Colonic mucosa (tissue), 4 donors: ENCODE measurements at regions not wholly inside any gene's neighbourhood (a gene's known extent, or its start where the extent isn't known, plus 50 kb on each side); places are given as distances from the start of the nearest gene placed in this dataset.

Source experiments
- DNase-seq: peaks from one replicate; pipeline ENCODE4 v3.0.0-alpha.2; 2020
- H3K27ac ChIP-seq: fragments of 200-600 bp; one replicate; pipeline ENCODE4 v1.8.0; 2021
- H3K27me3 ChIP-seq: fragments of 200-600 bp; one replicate; pipeline ENCODE4 v1.8.0; 2021
- H3K36me3 ChIP-seq: fragments of 200-600 bp; one replicate; pipeline ENCODE4 v1.8.0; 2021
- H3K4me1 ChIP-seq: fragments of 200-600 bp; one replicate; pipeline ENCODE4 v1.8.0; 2021; ENCODE audit warnings: mild to moderate bottlenecking
- H3K4me3 ChIP-seq: fragments of 200-600 bp; one replicate; pipeline ENCODE4 v1.8.0; 2021
- H3K9ac ChIP-seq, 2 donors: one replicate each; pipeline ENCODE4 v1.7.0; 2013; ENCODE audit warnings: control low read depth in 2 of 2, low read depth in 2 of 2, low read length in 2 of 2
- H3K9me3 ChIP-seq: fragments of 200-600 bp; one replicate; pipeline ENCODE4 v1.8.0; 2021
- intact Hi-C: fragments of 100-400 bp; cut with DNase I; formaldehyde crosslinking; loops from one replicate; pipeline ENCODE4 v1.14.1; 2022
- TF ChIP-seq, protein P1 (sequence below): fragments of 200-600 bp; IDR thresholded peaks from one replicate; pipeline ENCODE4 v1.8.0; 2022; ENCODE audit warnings: antibody characterized with exemption, mild to moderate bottlenecking
- donor health status: healthy.
- donor health status: DM: no; HTN: no; CAD: no.
- donor health status: DM: no; HTN: no; CAD: no.

DNA sequence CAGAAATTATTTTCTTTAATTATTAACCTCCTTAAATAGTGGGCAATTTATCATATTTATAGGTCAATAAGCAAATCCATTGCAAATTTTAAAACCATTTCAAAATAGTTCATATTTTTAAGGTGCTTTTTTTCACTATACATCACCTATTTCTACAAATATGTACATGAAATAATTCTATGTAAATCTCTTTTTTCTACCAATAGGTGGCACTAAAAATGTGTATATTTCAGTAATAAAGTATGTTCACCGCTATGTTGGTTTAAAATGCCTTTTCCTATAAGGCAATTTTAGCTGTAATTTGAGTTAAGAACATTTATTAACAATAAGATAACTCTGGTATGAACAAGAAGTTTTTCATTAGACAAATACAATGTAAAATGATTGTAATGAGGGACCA, 672.2 kb downstream of the KCTD8 start:
- Histone ChIP-seq H3K27me3 (no peaks in the 10 kb centered on the region), H3K36me3 (no peaks in the 10 kb centered on the region), H3K4me1 (no peaks in the 10 kb centered on the region), H3K4me3 (no peak overlapping the region), H3K9ac (no peak overlapping the region), H3K27ac (no peak overlapping the region), H3K9me3 (no peaks in the 10 kb centered on the region)
- intact Hi-C loops, result no loop called here
- TF ChIP-seq, protein P1, sequence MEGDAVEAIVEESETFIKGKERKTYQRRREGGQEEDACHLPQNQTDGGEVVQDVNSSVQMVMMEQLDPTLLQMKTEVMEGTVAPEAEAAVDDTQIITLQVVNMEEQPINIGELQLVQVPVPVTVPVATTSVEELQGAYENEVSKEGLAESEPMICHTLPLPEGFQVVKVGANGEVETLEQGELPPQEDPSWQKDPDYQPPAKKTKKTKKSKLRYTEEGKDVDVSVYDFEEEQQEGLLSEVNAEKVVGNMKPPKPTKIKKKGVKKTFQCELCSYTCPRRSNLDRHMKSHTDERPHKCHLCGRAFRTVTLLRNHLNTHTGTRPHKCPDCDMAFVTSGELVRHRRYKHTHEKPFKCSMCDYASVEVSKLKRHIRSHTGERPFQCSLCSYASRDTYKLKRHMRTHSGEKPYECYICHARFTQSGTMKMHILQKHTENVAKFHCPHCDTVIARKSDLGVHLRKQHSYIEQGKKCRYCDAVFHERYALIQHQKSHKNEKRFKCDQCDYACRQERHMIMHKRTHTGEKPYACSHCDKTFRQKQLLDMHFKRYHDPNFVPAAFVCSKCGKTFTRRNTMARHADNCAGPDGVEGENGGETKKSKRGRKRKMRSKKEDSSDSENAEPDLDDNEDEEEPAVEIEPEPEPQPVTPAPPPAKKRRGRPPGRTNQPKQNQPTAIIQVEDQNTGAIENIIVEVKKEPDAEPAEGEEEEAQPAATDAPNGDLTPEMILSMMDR, result no peak
- DNase-seq, result no peak

DNA sequence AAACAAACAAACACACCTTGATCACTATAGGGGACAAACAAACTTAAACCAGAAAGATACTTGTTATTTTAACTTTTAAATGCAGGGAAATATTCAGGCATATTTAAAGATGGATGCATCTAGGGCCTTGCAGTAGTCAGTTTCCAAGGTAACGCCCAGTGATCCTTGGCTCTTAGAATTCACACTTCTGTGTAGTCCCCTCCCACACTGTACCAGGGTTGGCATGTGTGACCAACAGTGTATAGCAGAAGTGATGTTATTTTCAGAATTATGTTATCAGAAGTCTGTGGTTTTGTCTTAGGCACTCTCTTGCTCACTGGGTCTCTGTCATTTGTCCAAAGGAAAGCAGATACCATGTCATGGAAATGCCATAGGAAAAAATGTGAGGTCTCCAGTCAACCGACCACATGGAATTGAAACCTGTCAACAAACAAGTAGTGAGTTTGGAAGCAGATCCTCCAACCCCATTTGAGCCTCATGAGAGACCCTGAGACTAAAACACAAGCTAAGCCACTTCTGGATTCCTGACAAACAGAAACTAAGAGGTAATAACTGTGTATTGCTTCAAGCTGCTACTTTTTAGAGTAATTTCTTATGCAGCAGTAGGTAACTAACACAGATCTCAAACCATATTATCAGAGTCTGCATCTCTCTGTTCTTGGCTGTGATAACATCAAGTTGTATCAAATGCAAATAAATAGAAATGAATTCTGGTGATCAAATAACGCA, 670.3 kb downstream of the KCTD8 start:
- H3K27me3 ChIP-seq, result no peaks in the 10 kb centered on the region
- DNase-seq, result no peak
- no peak overlapping the region for H3K27ac ChIP-seq
- TF ChIP-seq, protein P1, result no peak
- H3K9me3 ChIP-seq, result no peaks in the 10 kb centered on the region
- intact Hi-C loops, result no loop called here
- H3K36me3 ChIP-seq, result no peaks in the 10 kb centered on the region
- H3K9ac ChIP-seq, result no peak overlapping the region
- H3K4me3 ChIP-seq, result no peak overlapping the region
- no peaks in the 10 kb centered on the region for H3K4me1 ChIP-seq

DNA sequence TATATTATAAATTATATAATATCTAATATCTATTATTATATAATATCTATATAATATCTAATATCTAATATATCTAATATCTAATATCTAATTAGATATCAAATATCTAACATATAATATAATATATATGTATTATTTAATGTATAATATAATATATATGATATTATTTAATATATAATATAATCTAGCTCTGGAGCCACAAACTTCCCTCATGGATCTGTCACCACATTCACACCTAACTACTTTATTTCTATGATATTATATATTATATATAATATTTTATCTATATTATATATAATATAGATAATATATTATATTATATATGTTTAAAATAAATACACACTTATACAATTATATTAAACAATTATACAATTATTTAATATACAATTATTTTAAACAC, 667.5 kb downstream of the KCTD8 start:
- no peak for DNase-seq
- Histone ChIP-seq H3K4me1 (no peaks in the 10 kb centered on the region), H3K9me3 (no peaks in the 10 kb centered on the region), H3K36me3 (no peaks in the 10 kb centered on the region), H3K27me3 (no peaks in the 10 kb centered on the region), H3K9ac (no peak overlapping the region), H3K4me3 (no peak overlapping the region), H3K27ac (no peak overlapping the region)
- TF ChIP-seq, protein P1, result no peak
- intact Hi-C loops, result no loop called here

DNA sequence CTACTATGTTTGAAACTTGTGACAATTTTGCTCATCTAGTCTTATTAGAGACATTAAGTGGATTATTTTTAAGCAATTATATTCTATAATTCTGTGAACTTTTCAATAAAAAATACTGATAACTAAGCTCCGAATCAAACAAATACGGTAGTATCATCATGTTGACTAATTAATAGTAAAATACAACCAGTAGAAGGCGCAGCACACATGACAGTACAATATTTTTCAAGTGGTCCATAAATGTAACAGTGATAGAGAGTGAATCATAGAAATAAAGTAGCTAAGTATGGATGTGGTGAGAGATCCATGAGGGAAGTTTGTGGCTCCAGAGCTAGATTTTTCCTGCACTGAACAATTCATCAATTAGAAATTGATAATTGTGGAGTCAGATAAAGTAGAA, 666.2 kb downstream of the KCTD8 start:
- TF ChIP-seq, protein P1, result no peak
- DNase-seq, result no peak
- Histone ChIP-seq H3K27ac (no peak overlapping the region), H3K27me3 (no peaks in the 10 kb centered on the region), H3K9me3 (no peaks in the 10 kb centered on the region), H3K4me1 (no peaks in the 10 kb centered on the region), H3K9ac (no peak overlapping the region), H3K36me3 (no peaks in the 10 kb centered on the region), H3K4me3 (no peak overlapping the region)
- intact Hi-C loops, result no loop called here

DNA sequence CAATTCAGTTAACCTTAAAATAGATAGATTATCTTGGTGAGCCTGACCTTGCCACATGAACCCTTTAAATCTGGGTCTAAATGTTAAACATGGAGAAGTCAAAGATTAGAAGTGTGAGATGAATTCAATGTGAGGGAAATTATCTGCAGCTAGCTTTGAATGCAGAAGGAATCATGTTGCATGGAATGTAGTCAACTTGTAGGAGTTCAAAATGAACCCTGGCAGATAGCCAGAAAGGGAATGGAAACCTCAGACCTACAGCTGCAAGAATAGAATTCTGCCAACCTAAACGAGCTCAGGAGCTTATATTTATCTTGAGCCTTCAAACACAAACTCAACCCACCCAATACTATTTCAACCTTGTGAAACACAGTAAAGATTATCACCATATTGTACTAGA, 632.5 kb downstream of the KCTD8 start:
- no peak overlapping the region for H3K9ac ChIP-seq
- no peaks in the 10 kb centered on the region for H3K36me3 ChIP-seq
- no peaks in the 10 kb centered on the region for H3K4me1 ChIP-seq
- H3K4me3 ChIP-seq, result no peak overlapping the region
- no peak overlapping the region for H3K27ac ChIP-seq
- no peaks in the 10 kb centered on the region for H3K9me3 ChIP-seq
- intact Hi-C loops, result no loop called here
- TF ChIP-seq, protein P1, result no peak
- H3K27me3 ChIP-seq, result no peaks in the 10 kb centered on the region
- no peak for DNase-seq
